Astrocyte (in vitro differentiated cells and primary cell): ENCODE measurements at regions not wholly inside any gene's neighbourhood (a gene's known extent, or its start where the extent isn't known, plus 50 kb on each side); places are given as distances from the start of the nearest gene placed in this dataset.

ENCODE experiments used
- DNase-seq: peaks from one replicate; pipeline ENCODE4 v3.0.0-alpha.2; 2010; ENCODE audit warnings: low read depth
- FAIRE-seq: peaks from 2 replicates; lab custom pipeline; 2011; peaks lifted over from hg19 to GRCh38; lab: Jason Lieb, UNC
- H2AFZ ChIP-seq: 2 replicates; pipeline ENCODE4 v1.6.0; 2012; ENCODE audit warnings: low read depth, low read length, inconsistent platforms
- H3K27ac ChIP-seq: 2 replicates; pipeline ENCODE4 v1.5.1; 2011; ENCODE audit warnings: low read depth, low read length, inconsistent platforms
- H3K27me3 ChIP-seq: 2 replicates; pipeline ENCODE4 v1.6.0; 2011; ENCODE audit warnings: low read length, inconsistent platforms; ENCODE audit not compliant: insufficient read depth
- H3K36me3 ChIP-seq: 2 replicates; pipeline ENCODE4 v1.5.1; 2011; ENCODE audit warnings: low read length, inconsistent platforms; ENCODE audit not compliant: insufficient read depth
- H3K4me1 ChIP-seq: 2 replicates; pipeline ENCODE4 v1.5.1; 2011; ENCODE audit warnings: low read length, inconsistent platforms; ENCODE audit not compliant: insufficient read depth
- H3K4me2 ChIP-seq: 2 replicates; pipeline ENCODE4 v1.6.0; 2012; ENCODE audit warnings: low read length, inconsistent platforms
- H3K4me3 ChIP-seq: 2 replicates; pipeline ENCODE4 v1.5.1; 2011; ENCODE audit warnings: low read depth, mild to moderate bottlenecking, low read length, inconsistent platforms; ENCODE audit not compliant: insufficient read depth
- H3K79me2 ChIP-seq: 2 replicates; pipeline ENCODE4 v1.6.0; 2012; ENCODE audit warnings: mild to moderate bottlenecking, low read length, inconsistent platforms; ENCODE audit not compliant: insufficient read depth
- H3K9ac ChIP-seq: 2 replicates; pipeline ENCODE4 v1.6.0; 2012; ENCODE audit warnings: mild to moderate bottlenecking, low read length, inconsistent platforms
- H3K9me3 ChIP-seq: 2 replicates; pipeline ENCODE4 v1.5.1; 2012; ENCODE audit warnings: low read depth, mild to moderate bottlenecking, low read length, inconsistent platforms; ENCODE audit not compliant: insufficient read depth
- H4K20me1 ChIP-seq: 2 replicates; pipeline ENCODE4 v1.6.0; 2012; ENCODE audit warnings: low read length, inconsistent platforms; ENCODE audit not compliant: insufficient read depth
- H3K27ac Mint-ChIP-seq: one replicate; pipeline ENCODE4 v1.8.0; 2021; ENCODE audit warnings: mild to moderate bottlenecking, mixed read lengths; ENCODE audit not compliant: unreplicated experiment
- H3K27me3 Mint-ChIP-seq: one replicate; pipeline ENCODE4 v1.8.0; 2021; ENCODE audit warnings: low read depth, mixed read lengths; ENCODE audit not compliant: unreplicated experiment
- H3K36me3 Mint-ChIP-seq: one replicate; pipeline ENCODE4 v1.8.0; 2021; ENCODE audit warnings: low read depth, mixed read lengths; ENCODE audit not compliant: unreplicated experiment
- H3K4me1 Mint-ChIP-seq: one replicate; pipeline ENCODE4 v1.8.0; 2021; ENCODE audit warnings: low read depth, mixed read lengths; ENCODE audit not compliant: unreplicated experiment
- H3K4me3 Mint-ChIP-seq: one replicate; pipeline ENCODE4 v1.8.0; 2021; ENCODE audit warnings: mild to moderate bottlenecking, moderate library complexity, mixed read lengths; ENCODE audit not compliant: unreplicated experiment
- H3K9me3 Mint-ChIP-seq: one replicate; pipeline ENCODE4 v1.8.0; 2021; ENCODE audit warnings: mild to moderate bottlenecking, mixed read lengths; ENCODE audit not compliant: unreplicated experiment
- EZH2 ChIP-seq: IDR thresholded peaks from 2 replicates; pipeline ENCODE4 v1.6.1; 2012; ENCODE audit warnings: mild to moderate bottlenecking, low read length, inconsistent platforms; ENCODE audit not compliant: insufficient read depth
- TF ChIP-seq, protein P1 (sequence below): IDR thresholded peaks from 2 replicates; pipeline ENCODE4 v1.5.1; 2011; ENCODE audit warnings: low read depth, mild to moderate bottlenecking, inconsistent platforms, low read length, moderate library complexity; ENCODE audit not compliant: insufficient read depth

GRCh38 chr12:72082986-72083820, 144.6 kb downstream of the TPH2 start:
- Mint-ChIP-seq H3K27me3 (no peaks in the 10 kb centered on the region), H3K4me3 (no peak overlapping the region), H3K4me1 (no peaks in the 10 kb centered on the region), H3K27ac (no peak overlapping the region), H3K9me3 (no peaks in the 10 kb centered on the region), H3K36me3 (no peaks in the 10 kb centered on the region)
- no peak overlapping the region for H3K4me3 ChIP-seq
- H3K4me1 ChIP-seq, result no peaks in the 10 kb centered on the region
- no peak overlapping the region for H3K27ac ChIP-seq
- H3K9me3 ChIP-seq, result no peaks in the 10 kb centered on the region
- no peaks in the 10 kb centered on the region for H3K36me3 ChIP-seq
- no peaks in the 10 kb centered on the region for H3K27me3 ChIP-seq
- no peak overlapping the region for H2AFZ ChIP-seq
- FAIRE-seq (no peak), DNase-seq (no peak)
- no peak overlapping the region for H3K4me2 ChIP-seq
- H3K79me2 ChIP-seq, result no peaks in the 10 kb centered on the region
- H3K9ac ChIP-seq, result no peak overlapping the region
- H4K20me1 ChIP-seq, result no peaks in the 10 kb centered on the region
- TF ChIP-seq EZH2, result no peak
- TF ChIP-seq, protein P1, sequence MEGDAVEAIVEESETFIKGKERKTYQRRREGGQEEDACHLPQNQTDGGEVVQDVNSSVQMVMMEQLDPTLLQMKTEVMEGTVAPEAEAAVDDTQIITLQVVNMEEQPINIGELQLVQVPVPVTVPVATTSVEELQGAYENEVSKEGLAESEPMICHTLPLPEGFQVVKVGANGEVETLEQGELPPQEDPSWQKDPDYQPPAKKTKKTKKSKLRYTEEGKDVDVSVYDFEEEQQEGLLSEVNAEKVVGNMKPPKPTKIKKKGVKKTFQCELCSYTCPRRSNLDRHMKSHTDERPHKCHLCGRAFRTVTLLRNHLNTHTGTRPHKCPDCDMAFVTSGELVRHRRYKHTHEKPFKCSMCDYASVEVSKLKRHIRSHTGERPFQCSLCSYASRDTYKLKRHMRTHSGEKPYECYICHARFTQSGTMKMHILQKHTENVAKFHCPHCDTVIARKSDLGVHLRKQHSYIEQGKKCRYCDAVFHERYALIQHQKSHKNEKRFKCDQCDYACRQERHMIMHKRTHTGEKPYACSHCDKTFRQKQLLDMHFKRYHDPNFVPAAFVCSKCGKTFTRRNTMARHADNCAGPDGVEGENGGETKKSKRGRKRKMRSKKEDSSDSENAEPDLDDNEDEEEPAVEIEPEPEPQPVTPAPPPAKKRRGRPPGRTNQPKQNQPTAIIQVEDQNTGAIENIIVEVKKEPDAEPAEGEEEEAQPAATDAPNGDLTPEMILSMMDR, result no peak

DNA sequence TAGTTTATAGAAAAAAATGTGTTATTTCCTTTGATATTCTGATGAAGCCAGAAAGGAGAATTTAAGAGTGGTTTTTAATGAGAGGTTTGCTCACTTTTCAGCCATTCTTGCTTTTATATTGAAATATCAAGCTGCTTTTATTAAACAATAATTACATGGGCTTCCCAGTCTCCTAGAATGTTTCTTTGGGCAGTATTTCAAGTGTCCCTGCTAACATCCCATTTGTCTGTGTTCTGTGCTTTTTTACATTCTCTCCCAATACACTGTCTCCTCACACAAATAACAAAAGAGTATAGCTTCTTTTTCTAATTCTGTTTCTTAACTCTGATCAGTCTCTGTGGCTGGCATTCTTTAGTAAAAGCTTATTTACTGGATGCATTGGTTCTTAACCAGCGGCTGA, 145.4 kb downstream of the TPH2 start:
- H3K36me3 Mint-ChIP-seq, result no peaks in the 10 kb centered on the region
- H3K9me3 Mint-ChIP-seq, result no peaks in the 10 kb centered on the region
- H3K4me3 ChIP-seq, result no peak overlapping the region
- H3K9ac ChIP-seq, result no peak overlapping the region
- no peak for DNase-seq
- no peak overlapping the region for H3K4me3 Mint-ChIP-seq
- no peaks in the 10 kb centered on the region for H3K4me1 Mint-ChIP-seq
- no peak overlapping the region for H3K27ac ChIP-seq
- H3K4me2 ChIP-seq, result no peak overlapping the region
- no peak overlapping the region for H2AFZ ChIP-seq
- no peaks in the 10 kb centered on the region for H4K20me1 ChIP-seq
- no peak for FAIRE-seq
- H3K27ac Mint-ChIP-seq, result no peak overlapping the region
- no peaks in the 10 kb centered on the region for H3K79me2 ChIP-seq
- TF ChIP-seq EZH2, result no peak
- TF ChIP-seq, protein P1, result no peak
- no peaks in the 10 kb centered on the region for H3K36me3 ChIP-seq
- H3K27me3 Mint-ChIP-seq, result no peaks in the 10 kb centered on the region
- no peaks in the 10 kb centered on the region for H3K9me3 ChIP-seq
- H3K27me3 ChIP-seq, result no peaks in the 10 kb centered on the region
- H3K4me1 ChIP-seq, result no peaks in the 10 kb centered on the region

DNA sequence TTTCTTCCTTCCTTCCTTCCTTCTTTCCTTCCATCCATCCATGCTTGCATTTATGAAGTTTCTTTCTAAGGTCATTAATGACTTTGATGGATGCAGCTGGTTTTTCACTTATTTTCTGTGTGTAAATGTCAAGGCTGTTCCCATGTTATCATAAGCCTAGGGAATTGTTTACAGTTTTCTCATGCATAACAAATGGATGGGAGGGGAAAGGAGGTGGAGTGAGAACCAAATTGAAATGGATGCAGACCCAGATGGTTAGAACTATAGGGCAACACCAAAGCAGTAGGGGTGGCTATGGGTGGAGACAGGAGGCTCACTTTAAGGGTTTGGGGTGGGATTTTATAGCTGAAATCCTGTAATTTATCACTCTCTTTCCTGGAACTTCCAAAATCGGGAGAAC, 146.2 kb downstream of the TPH2 start:
- Histone ChIP-seq H3K79me2 (no peaks in the 10 kb centered on the region), H3K9ac (no peak overlapping the region), H3K27me3 (no peaks in the 10 kb centered on the region), H2AFZ (no peak overlapping the region), H4K20me1 (no peaks in the 10 kb centered on the region), H3K4me1 (no peaks in the 10 kb centered on the region), H3K36me3 (no peaks in the 10 kb centered on the region), H3K4me3 (no peak overlapping the region), H3K4me2 (no peak overlapping the region), H3K27ac (no peak overlapping the region), H3K9me3 (no peaks in the 10 kb centered on the region)
- FAIRE-seq (no peak), DNase-seq (no peak)
- Mint-ChIP-seq H3K4me1 (no peaks in the 10 kb centered on the region), H3K36me3 (no peaks in the 10 kb centered on the region), H3K9me3 (no peaks in the 10 kb centered on the region), H3K4me3 (no peak overlapping the region), H3K27ac (no peak overlapping the region), H3K27me3 (no peaks in the 10 kb centered on the region)
- TF ChIP-seq, protein P1, result no peak
- no peak for TF ChIP-seq EZH2
